Superior temporal gyrus (tissue), 1 donor: ENCODE measurements at regions not wholly inside any gene's neighbourhood (a gene's known extent, or its start where the extent isn't known, plus 50 kb on each side); places are given as distances from the start of the nearest gene placed in this dataset.
"Not testable (repeated sequence)": the region's sequence is repeated elsewhere in the genome, so short reads cannot be mapped to it uniquely, and the experiment has no call there.

ENCODE experiments used
- DNase-seq: peaks from one replicate; pipeline ENCODE4 v3.0.0-alpha.2; 2016; ENCODE audit errors: extremely low spot score

GRCh38 chr13:73301622-73302021 is 242.8 kb downstream of the KLF5 start:
- DNase-seq = not testable (repeated sequence)

GRCh38 chr13:73300718-73301425 is 242.1 kb downstream of the KLF5 start:
- no peak for DNase-seq

GRCh38 chr13:73299787-73300186 is 241.0 kb downstream of the KLF5 start:
- DNase-seq = no peak

GRCh38 chr13:73293913-73294523 is 235.2 kb downstream of the KLF5 start:
- no peak for DNase-seq

GRCh38 chr13:73292127-73292526 is 233.3 kb downstream of the KLF5 start:
- no peak for DNase-seq

- no peak for DNase-seq
Observed at GRCh38 chr13:73290844-73291243, 232.0 kb downstream of the KLF5 start.

GRCh38 chr13:73288596-73288995 is 229.8 kb downstream of the KLF5 start:
- DNase-seq = no peak

- no peak for DNase-seq
Observed at GRCh38 chr13:73287831-73288230, 229.0 kb downstream of the KLF5 start.

GRCh38 chr13:73286942-73287620 is 228.3 kb downstream of the KLF5 start:
- no peak for DNase-seq

- no peak for DNase-seq
Observed at GRCh38 chr13:73286177-73286576, 227.4 kb downstream of the KLF5 start.

GRCh38 chr13:73284081-73284874 is 225.5 kb downstream of the KLF5 start:
- DNase-seq = no peak

- no peak for DNase-seq
Observed at GRCh38 chr13:73283636-73284035, 224.8 kb downstream of the KLF5 start.

GRCh38 chr13:73281746-73282145 is 222.9 kb downstream of the KLF5 start:
- no peak for DNase-seq

- no peak for DNase-seq
Observed at GRCh38 chr13:73278186-73278585, 219.4 kb downstream of the KLF5 start.

- DNase-seq = no peak
Observed at GRCh38 chr13:73275163-73275562, 216.4 kb downstream of the KLF5 start.

- DNase-seq = no peak
Observed at GRCh38 chr13:73274147-73274546, 215.3 kb downstream of the KLF5 start.

GRCh38 chr13:73273745-73274144 is 214.9 kb downstream of the KLF5 start:
- no peak for DNase-seq

- no peak for DNase-seq
Observed at GRCh38 chr13:73273276-73273675, 214.5 kb downstream of the KLF5 start.

GRCh38 chr13:73272831-73273230 is 214.0 kb downstream of the KLF5 start:
- DNase-seq = no peak

- DNase-seq = no peak
Observed at GRCh38 chr13:73268306-73268705, 209.5 kb downstream of the KLF5 start.

GRCh38 chr13:73266640-73267180 is 207.9 kb downstream of the KLF5 start:
- no peak for DNase-seq
